ENCODE measurements at regions not wholly inside any gene's neighbourhood (a gene's known extent, or its start where the extent isn't known, plus 50 kb on each side); places are given as distances from the start of the nearest gene placed in this dataset.

DNA sequence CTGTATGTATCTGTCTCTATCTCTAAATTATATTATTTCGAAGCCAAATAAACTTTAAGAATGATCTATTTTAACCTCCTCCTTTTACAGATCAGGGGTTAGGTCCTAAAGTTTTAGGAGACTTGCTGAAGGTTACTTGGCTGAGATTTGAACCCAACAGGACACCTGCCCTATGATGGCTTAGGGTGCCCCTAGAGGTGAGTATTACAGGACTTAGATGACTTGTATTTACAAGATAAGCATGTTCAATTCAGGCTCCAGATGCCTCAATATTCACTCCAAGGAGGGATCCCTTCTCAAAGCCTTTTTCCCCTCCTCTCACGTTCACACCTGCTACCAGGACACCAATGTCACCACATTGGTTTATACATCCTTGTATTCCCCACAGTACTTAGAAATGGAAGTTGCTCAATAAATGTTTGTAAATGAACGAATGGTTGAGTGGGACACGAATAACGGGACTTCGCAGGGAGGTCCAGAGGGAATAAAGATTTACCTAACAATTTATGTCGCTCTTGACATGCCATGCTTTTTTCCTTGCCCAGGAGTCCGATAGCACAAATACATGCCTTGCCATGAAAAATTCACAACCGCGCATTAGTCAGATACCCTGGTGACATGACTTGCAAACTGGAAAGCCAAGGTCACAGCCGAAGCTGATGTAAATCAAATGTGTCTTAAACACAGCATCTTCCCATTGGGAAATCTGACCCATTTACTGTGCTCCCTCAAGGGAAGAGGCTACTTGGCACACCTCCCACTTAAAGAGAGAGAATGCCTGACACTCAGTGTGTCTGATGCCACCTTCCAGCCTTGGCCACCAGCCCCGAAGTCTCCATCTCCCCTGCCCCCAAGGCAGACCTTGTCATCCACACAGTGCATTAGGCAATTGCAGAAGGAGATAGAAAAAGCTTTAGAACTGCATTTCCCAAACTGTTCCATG lies 872.2 kb upstream of the AUTS2 start:
- Histone ChIP-seq H3K14ac (ENCODE audit: insufficient read length) (no peak overlapping the region), H3K4me3 (ENCODE audit: extremely low read depth in 1 of 4, insufficient read depth in 2 of 4, low read depth in 3 of 4, low read length in 4 of 4) (no peak overlapping the region), H2BK15ac (ENCODE audit: low read length) (no peak overlapping the region), H3K27ac (ENCODE audit: low read depth, low read length) (no peak overlapping the region), H3K56ac (replicated peaks; ENCODE audit: insufficient read length, low read depth, low read length) (no peak overlapping the region), H4K91ac (replicated peaks; ENCODE audit: insufficient read length, low read length) (no peak overlapping the region), H2BK5ac (ENCODE audit: low read depth, low read length) (no peak overlapping the region), H4K20me1 (replicated peaks in 1 of 2; ENCODE audit: control insufficient read depth in 1 of 2, insufficient read depth in 2 of 2, low read length in 2 of 2) (no peaks in the 10 kb centered on the region), H3K4ac (replicated peaks; ENCODE audit: insufficient read length, low read depth, low read length) (no peak overlapping the region), H2AFZ (ENCODE audit: low read length) (no peak overlapping the region), H3K9ac (replicated peaks in 1 of 4; ENCODE audit: extremely low read depth in 1 of 4, low read depth in 3 of 4, low read length in 3 of 4) (no peak overlapping the region), H4K8ac (ENCODE audit: extremely low read depth, insufficient read depth, low read length) (no peak overlapping the region), H3K79me2 (ENCODE audit: control insufficient read depth in 1 of 2, insufficient read depth in 2 of 2, low read length in 2 of 2) (no peaks in the 10 kb centered on the region), H3K4me2 (ENCODE audit: insufficient read depth in 1 of 2, low read depth in 2 of 2, low read length in 2 of 2) (no peak overlapping the region), H4K5ac (ENCODE audit: insufficient read length, low read depth, low read length) (no peak overlapping the region), H2BK120ac (replicated peaks; ENCODE audit: low read depth, low read length) (no peak overlapping the region), H3K36me3 (ENCODE audit: control insufficient read depth in 2 of 4, insufficient read depth in 4 of 4, low read length in 3 of 4) (no peaks in the 10 kb centered on the region), H3K27me3 (replicated peaks in 1 of 4; ENCODE audit: control insufficient read depth in 3 of 4, extremely low read depth in 1 of 4, insufficient read depth in 3 of 4, low read length in 3 of 4) (no peaks in the 10 kb centered on the region), H3K23ac (ENCODE audit: insufficient read length) (no peak overlapping the region), H3K23me2 (ENCODE audit: low read depth, low read length) (no peaks in the 10 kb centered on the region), H3K79me1 (ENCODE audit: low read depth, low read length) (no peaks in the 10 kb centered on the region), H3K18ac (ENCODE audit: extremely low read depth, low read length) (no peak overlapping the region), H2BK20ac (ENCODE audit: low read length) (no peak overlapping the region), H3K9me3 (ENCODE audit: insufficient read depth in 2 of 2, low read depth in 1 of 2, low read length in 1 of 2) (no peaks in the 10 kb centered on the region), H3K4me1 (replicated peaks in 1 of 4; ENCODE audit: control insufficient read depth in 3 of 4, insufficient read depth in 4 of 4, low read length in 3 of 4) (no peaks in the 10 kb centered on the region), H2AK5ac (ENCODE audit: low read depth, low read length) (no peak overlapping the region), H2BK12ac (ENCODE audit: low read depth, low read length) (no peak overlapping the region)
- no peak for DNase-seq (ENCODE audit: low read depth in 1 of 2, low spot score in 2 of 2)
- 93% methylated on average over 12 of the region's 12 CpGs; no CpG with 5 or more reads in 1 of the 2 experiments for WGBS, 2 experiments (ENCODE audit: extremely low coverage in 1 of 2, insufficient coverage in 1 of 2, insufficient read length in 1 of 2, insufficient replicate concordance in 2 of 2, low coverage in 1 of 2, low lambda C conversion rate in 2 of 2, missing lambda C conversion rate in 1 of 2)
- FAIRE-seq, result no peak
- TF ChIP-seq GTF2F1 (IDR thresholded peaks at IDR 0.05; ENCODE audit: borderline replicate concordance, low read depth, low read length), result no peak
- TF ChIP-seq, protein P1, sequence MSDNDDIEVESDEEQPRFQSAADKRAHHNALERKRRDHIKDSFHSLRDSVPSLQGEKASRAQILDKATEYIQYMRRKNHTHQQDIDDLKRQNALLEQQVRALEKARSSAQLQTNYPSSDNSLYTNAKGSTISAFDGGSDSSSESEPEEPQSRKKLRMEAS (IDR thresholded peaks at IDR 0.05), result no peak
- no peak for TF ChIP-seq SP2 (IDR thresholded peaks at IDR 0.05; ENCODE audit: low read length)
- TF ChIP-seq CHD1 (IDR thresholded peaks at IDR 0.05; ENCODE audit: low read depth, low read length), result no peak
- TF ChIP-seq, protein P2, sequence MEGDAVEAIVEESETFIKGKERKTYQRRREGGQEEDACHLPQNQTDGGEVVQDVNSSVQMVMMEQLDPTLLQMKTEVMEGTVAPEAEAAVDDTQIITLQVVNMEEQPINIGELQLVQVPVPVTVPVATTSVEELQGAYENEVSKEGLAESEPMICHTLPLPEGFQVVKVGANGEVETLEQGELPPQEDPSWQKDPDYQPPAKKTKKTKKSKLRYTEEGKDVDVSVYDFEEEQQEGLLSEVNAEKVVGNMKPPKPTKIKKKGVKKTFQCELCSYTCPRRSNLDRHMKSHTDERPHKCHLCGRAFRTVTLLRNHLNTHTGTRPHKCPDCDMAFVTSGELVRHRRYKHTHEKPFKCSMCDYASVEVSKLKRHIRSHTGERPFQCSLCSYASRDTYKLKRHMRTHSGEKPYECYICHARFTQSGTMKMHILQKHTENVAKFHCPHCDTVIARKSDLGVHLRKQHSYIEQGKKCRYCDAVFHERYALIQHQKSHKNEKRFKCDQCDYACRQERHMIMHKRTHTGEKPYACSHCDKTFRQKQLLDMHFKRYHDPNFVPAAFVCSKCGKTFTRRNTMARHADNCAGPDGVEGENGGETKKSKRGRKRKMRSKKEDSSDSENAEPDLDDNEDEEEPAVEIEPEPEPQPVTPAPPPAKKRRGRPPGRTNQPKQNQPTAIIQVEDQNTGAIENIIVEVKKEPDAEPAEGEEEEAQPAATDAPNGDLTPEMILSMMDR (IDR thresholded peaks at IDR 0.05; ENCODE audit: control extremely low read depth in 1 of 3, insufficient read depth in 1 of 3, low read depth in 1 of 3, low read length in 3 of 3), result peak in 2 of 3 experiments; percentile 15 to 32; a peak in 2 of 4 replicates
- TF ChIP-seq RAD21 (IDR thresholded peaks at IDR 0.05 in 1 of 2, conservative IDR thresholded peaks at IDR 0.05 in 1 of 2; ENCODE audit: low read depth in 2 of 2, low read length in 2 of 2), result peak; percentile 54 to 57
- ChIA-PET CTCF (ENCODE audit: partially characterized antibody) (interaction anchor here (0.7 kb wide), 1 partner anchor 13 kb away, joined by 4 read pairs; no protein-coding TSS in a partner anchor), POLR2A (ENCODE audit: partially characterized antibody) (no interaction called here)

Data from H1 (cell line).